Natural killer cell (primary cell): ENCODE measurements at regions not wholly inside any gene's neighbourhood (a gene's known extent, or its start where the extent isn't known, plus 50 kb on each side); places are given as distances from the start of the nearest gene placed in this dataset.

Experiments used
- ATAC-seq, 3 donors: fragments of 150-1000 bp in 2 of 3; fragments of 200-7000 bp in 1 of 3; cut with Tn5 transposase; 1 replicate in 1 of 3; 2 replicates in 2 of 3; pipeline ENCODE4 v1.10.0; 2021; ENCODE audit warnings: mild to moderate bottlenecking in 2 of 3, moderate library complexity in 2 of 3
- DNase-seq, 2 donors: peaks; one replicate each; pipeline versions ENCODE4 v3.0.0 to v3.0.0-alpha.2; 2013 to 2021; ENCODE audit warnings: mixed read lengths in 1 of 2
- H3K27ac ChIP-seq: one replicate; pipeline ENCODE4 v1.5.1; 2013; ENCODE audit warnings: mild to moderate bottlenecking, low read length
- H3K27me3 ChIP-seq: one replicate; pipeline ENCODE4 v1.6.1; 2013; ENCODE audit warnings: low read length; ENCODE audit not compliant: control insufficient read depth, insufficient read depth
- H3K36me3 ChIP-seq: one replicate; pipeline ENCODE4 v1.6.1; 2013; ENCODE audit warnings: low read length; ENCODE audit not compliant: control insufficient read depth, insufficient read depth
- H3K4me1 ChIP-seq: one replicate; pipeline ENCODE4 v1.6.1; 2013; ENCODE audit warnings: low read length; ENCODE audit not compliant: control insufficient read depth, insufficient read depth
- H3K4me3 ChIP-seq: one replicate; pipeline ENCODE4 v1.5.1; 2013; ENCODE audit warnings: low read length
- H3K9me3 ChIP-seq: one replicate; pipeline ENCODE4 v1.6.1; 2013; ENCODE audit warnings: low read length; ENCODE audit not compliant: control insufficient read depth, insufficient read depth
- H3K27ac Mint-ChIP-seq, 2 donors: one replicate each; pipeline ENCODE4 v1.8.0; 2022; ENCODE audit warnings: mild to moderate bottlenecking in 2 of 2, mixed read lengths in 2 of 2, moderate library complexity in 1 of 2
- H3K27me3 Mint-ChIP-seq, 2 donors: one replicate each; pipeline ENCODE4 v1.8.0; 2022; ENCODE audit warnings: low read depth in 2 of 2, mixed read lengths in 2 of 2
- H3K36me3 Mint-ChIP-seq: one replicate; pipeline ENCODE4 v1.8.0; 2022; ENCODE audit warnings: mixed read lengths
- H3K4me1 Mint-ChIP-seq, 2 donors: one replicate each; pipeline ENCODE4 v1.8.0; 2022; ENCODE audit warnings: mixed read lengths in 2 of 2
- H3K4me3 Mint-ChIP-seq: one replicate; pipeline ENCODE4 v1.8.0; 2022; ENCODE audit warnings: mild to moderate bottlenecking, moderate library complexity, mixed read lengths
- H3K9me3 Mint-ChIP-seq, 2 donors: one replicate each; pipeline ENCODE4 v1.8.0; 2022; ENCODE audit warnings: mixed read lengths in 2 of 2
- CTCF ChIP-seq: fragments of 200-600 bp; IDR thresholded peaks from one replicate; pipeline ENCODE4 v1.8.0; 2022; ENCODE audit warnings: antibody characterized with exemption
- WGBS: methylation state at CpG from one replicate; pipeline ENCODE4 v1.1.7; 2013; ENCODE audit warnings: missing lambda C conversion rate; ENCODE audit not compliant: insufficient coverage; 5-methylcytosine and 5-hydroxymethylcytosine counted together
- intact Hi-C: fragments of 100-400 bp; cut with micrococcal nuclease; formaldehyde crosslinking; loops from one replicate; pipeline ENCODE4 v1.14.2; 2022

GRCh38 chr1:59238333-59238934, 58.5 kb upstream of the FGGY start:
- intact Hi-C loops: no loop called here
- Histone ChIP-seq H3K27ac (no peak overlapping the region), H3K9me3 (no peaks in the 10 kb centered on the region), H3K4me3 (no peak overlapping the region), H3K4me1 (no peaks in the 10 kb centered on the region), H3K27me3 (no peaks in the 10 kb centered on the region), H3K36me3 (no peaks in the 10 kb centered on the region)
- no peak for DNase-seq
- Mint-ChIP-seq H3K9me3 (no peaks in the 10 kb centered on the region), H3K4me1 (no peaks in the 10 kb centered on the region), H3K36me3 (no peaks in the 10 kb centered on the region), H3K4me3 (no peak overlapping the region), H3K27ac (no peak overlapping the region), H3K27me3 (peaks cover 0 to 6% of the 10 kb centered on the region in 2 donors)
- WGBS: 96% methylated on average over 5 of the region's 5 CpGs
- TF ChIP-seq CTCF: no peak
- no peak for ATAC-seq

GRCh38 chr1:59238993-59239392, 57.9 kb upstream of the FGGY start:
- Histone ChIP-seq H3K4me3 (no peak overlapping the region), H3K4me1 (no peaks in the 10 kb centered on the region), H3K27me3 (no peaks in the 10 kb centered on the region), H3K36me3 (no peaks in the 10 kb centered on the region), H3K27ac (no peak overlapping the region), H3K9me3 (no peaks in the 10 kb centered on the region)
- intact Hi-C loops: no loop called here
- TF ChIP-seq CTCF: no peak
- Mint-ChIP-seq H3K9me3 (no peaks in the 10 kb centered on the region), H3K36me3 (no peaks in the 10 kb centered on the region), H3K27ac (no peak overlapping the region), H3K4me1 (no peaks in the 10 kb centered on the region), H3K27me3 (peaks cover 0 to 6% of the 10 kb centered on the region in 2 donors), H3K4me3 (no peak overlapping the region)
- ATAC-seq: no peak
- DNase-seq: no peak
- WGBS: 86% methylated on average over 1 of the region's 2 CpGs

GRCh38 chr1:59241909-59242308, 55.0 kb upstream of the FGGY start:
- Mint-ChIP-seq H3K4me3 (no peak overlapping the region), H3K36me3 (peaks cover 11% of the 10 kb centered on the region), H3K27me3 (peaks cover 0 to 6% of the 10 kb centered on the region in 2 donors), H3K27ac (no peak overlapping the region), H3K4me1 (no peaks in the 10 kb centered on the region), H3K9me3 (peaks cover 2 to 4% of the 10 kb centered on the region in 2 donors)
- no peak for DNase-seq
- WGBS: 94% methylated on average over 2 of the region's 2 CpGs
- no peak overlapping the region for H3K4me3 ChIP-seq
- no peak overlapping the region for H3K27ac ChIP-seq
- no peaks in the 10 kb centered on the region for H3K4me1 ChIP-seq
- no peaks in the 10 kb centered on the region for H3K27me3 ChIP-seq
- TF ChIP-seq CTCF: no peak
- ATAC-seq: no peak
- no peaks in the 10 kb centered on the region for H3K36me3 ChIP-seq
- no peaks in the 10 kb centered on the region for H3K9me3 ChIP-seq
- intact Hi-C loops: no loop called here

GRCh38 chr1:59242370-59242769, 54.5 kb upstream of the FGGY start:
- H3K4me1 Mint-ChIP-seq: no peaks in the 10 kb centered on the region
- no peak for TF ChIP-seq CTCF
- ATAC-seq (no peak), DNase-seq (no peak)
- Histone ChIP-seq H3K27ac (no peak overlapping the region), H3K4me1 (no peaks in the 10 kb centered on the region), H3K27me3 (no peaks in the 10 kb centered on the region), H3K9me3 (no peaks in the 10 kb centered on the region), H3K4me3 (no peak overlapping the region), H3K36me3 (no peaks in the 10 kb centered on the region)
- peaks cover 2 to 4% of the 10 kb centered on the region in 2 donors for H3K9me3 Mint-ChIP-seq
- H3K36me3 Mint-ChIP-seq: peaks cover 14% of the 10 kb centered on the region
- no peak overlapping the region for H3K4me3 Mint-ChIP-seq
- no peak overlapping the region for H3K27ac Mint-ChIP-seq
- 85% methylated on average over 2 of the region's 2 CpGs for WGBS
- peaks cover 0 to 4% of the 10 kb centered on the region in 2 donors for H3K27me3 Mint-ChIP-seq
- intact Hi-C loops: no loop called here
